ENCODE measurements at regions not wholly inside any gene's neighbourhood (a gene's known extent, or its start where the extent isn't known, plus 50 kb on each side); places are given as distances from the start of the nearest gene placed in this dataset.

DNA sequence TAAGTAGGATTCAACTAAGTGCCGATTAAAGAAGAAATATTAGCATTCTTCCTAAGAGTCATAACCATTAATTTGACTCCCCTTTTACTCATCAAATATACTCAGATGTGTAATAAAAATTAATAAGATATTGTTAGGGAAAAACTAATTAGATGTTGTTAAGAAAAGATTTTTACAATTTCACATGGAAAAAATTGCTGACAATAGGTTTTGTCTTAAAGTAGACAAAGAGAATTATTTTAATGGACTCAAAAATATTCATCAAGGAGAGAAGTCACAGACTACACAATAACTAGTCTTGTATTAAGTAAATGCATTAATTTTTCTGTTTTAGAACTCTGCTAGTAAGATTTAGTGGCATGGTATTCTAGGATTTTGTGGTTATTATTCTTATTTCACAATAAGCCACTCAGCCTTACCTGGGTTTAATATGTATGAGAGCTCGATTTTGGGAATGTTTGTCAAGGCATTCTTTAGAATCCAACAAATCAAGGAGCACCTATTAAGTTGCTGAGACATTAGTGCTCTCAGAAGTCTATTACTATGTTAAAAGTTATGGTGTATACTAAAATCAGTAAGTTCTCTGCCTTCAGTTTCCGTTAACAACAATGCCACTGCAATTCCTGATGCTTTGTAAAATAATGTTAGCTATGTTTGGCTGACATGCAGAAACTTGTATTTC, 110.2 kb upstream of the UGT8 start:
- no peak for DNase-seq (ENCODE audit: low read depth)
- no peak overlapping the region for H3K4me3 ChIP-seq (ENCODE audit: low read depth, low read length)
- TF ChIP-seq, protein P1, sequence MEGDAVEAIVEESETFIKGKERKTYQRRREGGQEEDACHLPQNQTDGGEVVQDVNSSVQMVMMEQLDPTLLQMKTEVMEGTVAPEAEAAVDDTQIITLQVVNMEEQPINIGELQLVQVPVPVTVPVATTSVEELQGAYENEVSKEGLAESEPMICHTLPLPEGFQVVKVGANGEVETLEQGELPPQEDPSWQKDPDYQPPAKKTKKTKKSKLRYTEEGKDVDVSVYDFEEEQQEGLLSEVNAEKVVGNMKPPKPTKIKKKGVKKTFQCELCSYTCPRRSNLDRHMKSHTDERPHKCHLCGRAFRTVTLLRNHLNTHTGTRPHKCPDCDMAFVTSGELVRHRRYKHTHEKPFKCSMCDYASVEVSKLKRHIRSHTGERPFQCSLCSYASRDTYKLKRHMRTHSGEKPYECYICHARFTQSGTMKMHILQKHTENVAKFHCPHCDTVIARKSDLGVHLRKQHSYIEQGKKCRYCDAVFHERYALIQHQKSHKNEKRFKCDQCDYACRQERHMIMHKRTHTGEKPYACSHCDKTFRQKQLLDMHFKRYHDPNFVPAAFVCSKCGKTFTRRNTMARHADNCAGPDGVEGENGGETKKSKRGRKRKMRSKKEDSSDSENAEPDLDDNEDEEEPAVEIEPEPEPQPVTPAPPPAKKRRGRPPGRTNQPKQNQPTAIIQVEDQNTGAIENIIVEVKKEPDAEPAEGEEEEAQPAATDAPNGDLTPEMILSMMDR (IDR thresholded peaks at IDR 0.05; ENCODE audit: insufficient read depth, low read depth, low read length, missing control alignments): no peak

DNA sequence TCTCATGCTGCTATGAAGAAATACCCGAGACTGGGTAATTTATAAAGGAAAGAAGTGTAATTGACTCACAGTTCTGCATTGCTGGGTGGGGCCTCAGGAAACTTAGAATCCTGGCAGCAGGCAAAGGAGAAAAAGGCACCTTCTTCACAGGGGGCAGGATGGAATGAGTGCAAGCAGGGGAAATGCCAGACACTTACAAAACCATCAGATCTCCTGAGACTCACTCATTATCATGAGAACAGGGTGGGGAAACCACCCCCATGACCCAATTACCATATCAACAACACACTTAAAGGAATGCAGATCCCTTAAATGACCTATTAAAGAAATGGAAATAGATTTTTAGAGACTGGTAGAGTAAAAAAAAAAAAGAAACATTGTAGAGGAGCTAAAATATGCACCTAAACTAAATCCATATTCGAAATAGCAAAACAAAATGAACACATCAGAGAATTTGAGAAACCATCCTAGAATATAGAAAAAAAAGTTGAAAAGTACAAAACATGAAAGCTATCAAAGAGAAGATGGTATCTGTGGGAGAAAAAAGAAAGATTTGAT, 104.3 kb upstream of the UGT8 start:
- DNase-seq (ENCODE audit: low read depth): no peak
- TF ChIP-seq, protein P1 (IDR thresholded peaks at IDR 0.05; ENCODE audit: insufficient read depth, low read depth, low read length, missing control alignments): no peak
- no peak overlapping the region for H3K4me3 ChIP-seq (ENCODE audit: low read depth, low read length)

DNA sequence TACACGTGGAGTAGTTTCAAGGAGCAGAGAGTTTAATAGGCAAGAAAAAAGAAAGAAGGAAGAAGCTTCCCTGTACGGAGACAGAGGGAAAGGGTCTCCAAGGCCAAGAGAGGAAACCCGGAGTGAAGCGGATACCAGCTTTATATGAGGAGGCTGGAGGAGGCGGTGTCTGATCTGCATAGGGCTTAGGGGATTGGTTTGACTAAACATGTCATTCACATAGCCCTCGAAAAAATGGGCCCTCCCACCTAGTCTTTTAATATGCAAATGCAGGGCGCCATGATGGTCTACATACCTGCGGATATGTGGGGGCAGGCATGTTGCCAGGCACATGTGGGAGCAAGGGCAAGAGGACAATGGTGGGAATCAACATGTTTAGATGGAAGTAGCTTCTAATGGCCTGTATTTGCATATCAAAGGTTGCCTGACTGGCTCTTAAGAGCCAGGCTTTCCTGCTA, 103.1 kb upstream of the UGT8 start:
- DNase-seq (ENCODE audit: low read depth): no peak
- no peak overlapping the region for H3K4me3 ChIP-seq (ENCODE audit: low read depth, low read length)

DNA sequence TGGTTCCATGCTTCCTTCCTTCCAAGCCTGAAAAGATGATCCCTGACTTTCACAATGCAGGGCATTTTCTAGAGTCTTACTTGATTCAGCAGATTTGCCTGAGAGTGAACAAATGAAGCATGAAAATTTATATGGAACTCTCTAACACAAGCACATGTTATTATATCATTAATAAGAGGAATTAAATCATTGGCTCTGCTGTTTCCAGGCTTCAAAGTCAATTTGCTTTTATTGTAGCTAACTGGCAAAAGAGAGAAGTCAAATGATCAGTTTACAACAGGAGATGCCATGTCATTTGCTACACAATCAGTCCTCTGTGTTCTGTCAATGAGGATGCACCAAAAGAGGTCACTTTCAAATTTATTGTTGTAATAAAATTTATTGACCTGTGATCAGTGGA, 101.5 kb upstream of the UGT8 start:
- H3K4me3 ChIP-seq (ENCODE audit: low read depth, low read length): no peak overlapping the region
- TF ChIP-seq, protein P1 (IDR thresholded peaks at IDR 0.05; ENCODE audit: insufficient read depth, low read depth, low read length, missing control alignments): no peak
- no peak for DNase-seq (ENCODE audit: low read depth)

More for the DNA sequence above, 103.1 kb upstream of the UGT8 start:
- TF ChIP-seq, protein P1 (IDR thresholded peaks at IDR 0.05; ENCODE audit: insufficient read depth, low read depth, low read length, missing control alignments): no peak

DNA sequence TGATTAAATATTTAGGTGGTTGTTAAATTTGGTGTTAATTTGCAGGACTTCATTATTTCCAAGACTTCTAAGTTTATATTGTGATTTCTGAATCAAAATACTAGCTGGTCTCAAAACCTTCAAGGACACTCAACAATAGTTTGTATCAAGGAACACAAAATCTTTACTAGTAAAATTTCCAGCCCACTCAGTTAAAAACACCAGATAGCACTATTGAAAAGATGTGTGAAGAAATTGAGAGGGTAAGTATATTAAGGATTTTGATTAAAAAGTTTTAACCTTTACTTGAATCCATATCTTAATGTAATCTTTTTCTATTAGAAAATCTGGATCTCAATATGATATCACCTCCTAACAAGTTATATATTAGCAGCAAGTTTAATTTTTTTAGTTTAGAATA, 89.3 kb upstream of the UGT8 start:
- no peak overlapping the region for H3K4me3 ChIP-seq (ENCODE audit: low read depth, low read length)
- DNase-seq (ENCODE audit: low read depth): no peak
- TF ChIP-seq, protein P1 (IDR thresholded peaks at IDR 0.05; ENCODE audit: insufficient read depth, low read depth, low read length, missing control alignments): no peak

DNA sequence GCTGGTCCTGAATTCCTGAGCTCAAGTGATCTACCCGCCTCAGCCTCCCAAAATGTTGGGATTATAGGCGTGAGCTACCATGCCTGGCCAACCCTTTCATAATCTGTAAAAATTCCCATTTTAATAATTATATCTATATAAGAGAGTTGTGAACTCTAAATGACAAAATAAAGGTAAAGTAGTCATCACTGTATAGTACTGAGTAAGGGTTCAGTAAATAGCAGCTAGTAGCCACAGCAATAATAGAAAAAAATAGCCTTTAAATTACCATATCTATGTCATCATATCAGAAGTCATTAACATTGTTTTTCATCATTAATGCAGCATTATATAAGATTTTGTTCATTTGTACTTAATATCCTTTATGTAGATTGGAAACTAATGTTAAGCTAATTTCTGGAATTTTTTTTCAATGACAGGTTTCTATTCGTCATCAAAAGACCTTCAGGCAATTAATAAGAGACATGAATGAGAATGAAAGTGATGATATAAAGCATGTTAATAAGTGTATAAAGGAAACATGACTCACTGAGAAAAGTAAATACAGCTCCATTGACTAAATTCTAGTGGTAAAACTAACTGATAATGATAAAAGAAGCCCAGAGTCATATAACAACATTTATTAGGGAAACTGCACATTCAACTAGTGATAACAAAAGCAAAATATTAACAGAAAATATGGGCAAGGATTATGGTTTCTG, 85.9 kb upstream of the UGT8 start:
- TF ChIP-seq, protein P1 (IDR thresholded peaks at IDR 0.05; ENCODE audit: insufficient read depth, low read depth, low read length, missing control alignments): no peak
- no peak for DNase-seq (ENCODE audit: low read depth)
- no peak overlapping the region for H3K4me3 ChIP-seq (ENCODE audit: low read depth, low read length)

All from GM12865 (cell line).